ENCODE measurements at regions not wholly inside any gene's neighbourhood (a gene's known extent, or its start where the extent isn't known, plus 50 kb on each side); places are given as distances from the start of the nearest gene placed in this dataset.

- no peak for TF ChIP-seq ZNF462 (CRISPR knock-in tag; IDR thresholded peaks at IDR 0.05)
- no peak for TF ChIP-seq JUNB (IDR thresholded peaks at IDR 0.05; ENCODE audit: unreplicated experiment)
- no peak for TF ChIP-seq POLR2AphosphoS5 (IDR thresholded peaks at IDR 0.05; ENCODE audit: low read depth)
- no peak for TF ChIP-seq CTCF (conservative IDR thresholded peaks at IDR 0.05; ENCODE audit: low read depth in 2 of 2)
- TF ChIP-seq REST (IDR thresholded peaks at IDR 0.05; ENCODE audit: unreplicated experiment): no peak
- no peak for TF ChIP-seq NANOG (IDR thresholded peaks at IDR 0.05; ENCODE audit: borderline replicate concordance)
Measured at GRCh38 chr3:106010829-106011228, 142.0 kb upstream of the CBLB start (continued).

Measured in GM23338 (cell line).